Central memory CD4-positive, alpha-beta T cell (primary cell): ENCODE measurements at regions not wholly inside any gene's neighbourhood (a gene's known extent, or its start where the extent isn't known, plus 50 kb on each side); places are given as distances from the start of the nearest gene placed in this dataset.
"Not testable (repeated sequence)": the region's sequence is repeated elsewhere in the genome, so short reads cannot be mapped to it uniquely, and the experiment has no call there.

Experiments used
- DNase-seq: peaks from one replicate; pipeline ENCODE4 v3.0.0; 2022

GRCh38 chr6:93183531-93183972, 235.8 kb downstream of the EPHA7 start:
- DNase-seq: no peak

DNA sequence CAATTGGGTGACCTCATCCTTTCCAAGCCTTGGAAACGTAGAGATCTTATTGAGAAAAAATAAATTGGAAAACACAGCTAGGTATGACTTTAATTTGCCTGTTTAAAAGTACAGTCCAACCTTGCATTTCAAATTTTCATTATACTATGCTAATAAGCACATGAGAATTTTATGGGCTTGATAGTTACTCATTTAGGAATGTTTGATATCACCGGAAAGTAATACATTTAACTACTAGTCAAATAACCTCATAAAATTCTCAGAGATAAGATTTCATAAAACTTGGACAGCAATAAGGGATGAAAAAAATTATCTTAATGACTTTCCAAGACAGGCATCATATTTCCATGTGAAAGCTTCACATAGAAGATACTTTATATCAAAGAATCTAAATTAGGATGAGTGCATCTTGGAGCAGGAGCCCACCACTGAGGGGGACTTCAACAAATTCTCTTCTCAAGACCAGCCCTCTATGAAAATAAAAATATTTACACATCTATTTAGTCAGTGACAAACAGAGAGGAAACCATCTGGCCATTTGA, 236.3 kb downstream of the EPHA7 start:
- DNase-seq: no peak

GRCh38 chr6:93177918-93178317, 241.4 kb downstream of the EPHA7 start:
- DNase-seq: no peak

GRCh38 chr6:93177438-93177837, 241.9 kb downstream of the EPHA7 start:
- no peak for DNase-seq

GRCh38 chr6:93176070-93176469, 243.3 kb downstream of the EPHA7 start:
- DNase-seq: no peak

- not testable (repeated sequence) for DNase-seq
Measured at GRCh38 chr6:93173573-93173972, 245.8 kb downstream of the EPHA7 start.

DNA sequence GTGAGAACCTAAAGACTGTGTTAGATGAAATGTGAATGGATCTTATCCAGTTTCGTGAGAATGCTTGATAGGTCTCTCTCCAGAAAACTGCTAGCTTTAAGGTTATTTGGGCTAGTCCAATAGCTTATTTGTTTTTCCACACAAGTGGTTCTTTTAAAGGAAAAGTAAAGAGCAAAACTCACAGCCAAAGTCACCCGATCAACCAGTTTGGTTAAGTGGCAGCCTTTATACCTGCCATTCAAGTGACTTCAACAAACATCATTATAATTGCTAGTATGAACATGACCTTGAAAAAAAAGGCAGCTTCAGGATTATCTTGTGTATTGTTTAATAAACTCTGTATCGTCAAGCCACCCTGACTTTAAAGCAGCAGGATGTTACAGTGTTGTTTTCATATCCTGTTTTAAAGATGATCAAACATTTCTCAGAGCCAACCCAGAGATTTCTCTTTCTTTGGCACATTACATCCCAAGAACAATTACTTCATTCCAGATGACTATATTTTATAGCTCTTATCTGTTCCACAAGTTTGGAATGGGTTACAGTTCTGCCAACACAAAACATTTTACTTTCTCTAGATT, 253.4 kb downstream of the EPHA7 start:
- DNase-seq: no peak

GRCh38 chr6:93164781-93165180, 254.6 kb downstream of the EPHA7 start:
- no peak for DNase-seq

GRCh38 chr6:93163146-93163545, 256.2 kb downstream of the EPHA7 start:
- no peak for DNase-seq

- no peak for DNase-seq
Measured at GRCh38 chr6:93139408-93140081, 279.8 kb downstream of the EPHA7 start.

GRCh38 chr6:93136111-93136510, 283.2 kb downstream of the EPHA7 start:
- no peak for DNase-seq

- DNase-seq: no peak
Measured at GRCh38 chr6:93124006-93124632, 295.2 kb downstream of the EPHA7 start.

GRCh38 chr6:93123585-93123984, 295.8 kb downstream of the EPHA7 start:
- DNase-seq: no peak

DNA sequence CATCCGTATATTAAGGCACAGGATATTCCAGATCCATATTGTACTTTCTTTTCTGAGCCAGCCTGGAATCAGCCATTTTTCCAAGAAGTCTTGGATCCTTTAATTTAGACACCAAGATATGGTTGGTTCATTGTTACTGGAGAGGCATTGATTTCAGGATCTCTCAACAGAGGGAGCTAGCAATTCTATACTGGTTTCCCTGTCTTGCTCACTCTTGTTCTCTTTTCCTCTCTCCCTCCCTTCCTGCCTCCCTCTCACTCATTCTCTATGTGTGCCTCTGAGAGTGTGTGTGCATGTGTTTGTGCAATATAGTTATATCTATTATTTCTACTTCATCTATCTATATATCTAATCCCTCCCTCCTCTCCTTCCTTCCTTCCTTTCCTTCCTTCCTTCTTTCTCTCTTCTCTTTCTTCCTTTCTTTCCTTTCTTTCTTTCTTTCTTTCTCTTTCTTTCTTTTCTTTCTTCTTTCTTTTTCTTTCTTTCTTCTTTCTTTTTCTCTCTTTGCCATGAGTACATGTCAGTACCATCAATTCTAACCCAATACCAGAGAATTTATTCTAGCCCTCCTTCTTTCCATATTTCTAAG, 299.1 kb downstream of the EPHA7 start:
- no peak for DNase-seq

DNA sequence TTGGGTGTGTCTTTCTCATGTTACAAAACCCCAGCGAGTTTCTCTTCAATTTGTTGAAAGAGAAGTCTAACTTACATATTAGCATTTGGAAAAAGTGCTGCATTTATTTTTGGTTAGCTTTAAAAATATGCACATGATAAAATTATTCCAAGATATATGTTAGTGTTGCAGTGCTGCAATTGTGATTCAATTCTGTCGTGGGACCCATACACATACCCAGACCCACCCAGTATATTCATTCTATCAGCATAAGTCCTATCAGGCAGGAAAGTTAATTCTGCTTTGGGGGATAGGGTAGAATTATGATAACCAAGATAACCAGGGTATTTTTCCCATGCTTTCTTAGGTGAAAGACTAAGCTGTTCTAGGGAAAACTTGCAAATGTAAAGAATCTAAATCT, 313.5 kb downstream of the EPHA7 start:
- no peak for DNase-seq

DNA sequence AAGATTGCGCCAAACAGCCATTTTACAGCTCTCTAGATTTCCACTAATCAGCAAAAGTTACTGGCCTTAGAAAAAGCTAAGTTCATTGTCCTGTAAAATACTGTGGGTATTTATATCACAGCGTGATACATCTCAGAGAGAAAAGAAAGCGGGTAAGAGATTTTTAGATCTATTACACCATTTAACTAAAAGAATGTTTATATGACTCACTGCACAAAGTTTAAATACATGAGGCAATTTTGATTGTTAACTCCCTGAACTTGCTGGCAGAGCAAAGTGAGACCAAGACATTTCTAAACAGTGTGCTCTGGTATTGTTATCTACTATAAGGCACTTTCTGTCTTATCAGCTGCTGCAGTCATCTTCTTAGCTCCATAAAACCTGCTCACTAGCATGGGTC, 314.3 kb downstream of the EPHA7 start:
- DNase-seq: no peak

- no peak for DNase-seq
Measured at GRCh38 chr6:93104195-93104817, 315.1 kb downstream of the EPHA7 start.

DNA sequence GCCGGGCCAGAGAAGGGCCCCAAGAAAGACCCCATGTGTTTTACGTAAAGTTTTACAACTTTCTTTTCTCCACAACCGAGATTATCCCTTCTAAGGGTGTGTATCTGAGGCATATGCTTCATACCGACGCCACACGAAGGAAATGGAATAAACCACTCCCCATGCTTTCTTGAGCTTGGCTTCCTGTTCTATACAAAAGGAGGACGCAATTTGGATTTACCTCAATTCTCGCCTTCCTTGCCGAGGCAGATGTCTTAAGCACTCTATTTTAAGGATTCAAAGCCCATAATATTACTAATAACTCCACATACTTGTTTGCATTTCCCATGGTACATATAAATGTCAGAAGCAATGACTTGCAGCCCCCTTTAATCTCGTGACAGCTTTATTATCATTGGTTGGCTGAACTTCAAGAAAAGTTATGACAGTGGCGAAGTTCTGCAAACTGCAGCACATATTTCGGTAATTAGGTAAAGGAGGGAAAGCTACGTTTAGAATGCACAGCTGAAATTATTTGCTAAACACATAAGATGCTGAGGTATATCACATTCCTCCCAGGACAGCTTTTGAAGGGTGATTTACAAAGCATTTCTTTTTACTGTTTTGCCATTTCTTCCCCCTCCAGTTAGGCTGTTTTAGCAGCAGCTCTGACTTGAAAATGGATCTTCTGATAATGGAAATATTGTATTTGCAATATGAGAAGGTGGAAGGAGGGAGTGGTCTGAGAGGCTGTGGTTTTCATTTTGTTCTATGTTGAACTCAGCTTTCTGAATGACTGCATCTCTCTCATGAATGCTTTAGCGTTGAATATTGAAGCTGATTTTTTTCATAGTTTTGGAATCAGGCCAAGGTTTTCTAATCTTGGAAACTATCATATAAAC, 330.5 kb downstream of the EPHA7 start:
- no peak for DNase-seq

DNA sequence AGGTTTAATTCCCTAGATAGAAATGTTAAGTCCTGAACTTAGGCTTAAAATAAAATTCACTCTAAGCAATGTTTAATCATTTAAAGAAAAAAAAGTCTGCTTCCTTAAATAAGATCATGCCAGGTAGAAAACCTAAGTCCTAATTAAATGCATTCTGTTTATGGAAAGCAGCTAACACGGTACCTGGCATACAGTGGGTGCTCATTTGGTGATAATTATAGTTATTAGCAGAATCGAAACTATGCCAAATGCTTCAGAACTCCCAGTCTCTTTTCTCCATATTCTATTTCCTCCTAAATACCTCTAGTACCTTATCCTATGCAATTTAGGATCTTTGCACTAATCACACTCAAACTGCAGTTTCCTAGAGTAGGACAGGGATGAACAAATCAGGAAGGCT, 331.8 kb downstream of the EPHA7 start:
- DNase-seq: no peak

DNA sequence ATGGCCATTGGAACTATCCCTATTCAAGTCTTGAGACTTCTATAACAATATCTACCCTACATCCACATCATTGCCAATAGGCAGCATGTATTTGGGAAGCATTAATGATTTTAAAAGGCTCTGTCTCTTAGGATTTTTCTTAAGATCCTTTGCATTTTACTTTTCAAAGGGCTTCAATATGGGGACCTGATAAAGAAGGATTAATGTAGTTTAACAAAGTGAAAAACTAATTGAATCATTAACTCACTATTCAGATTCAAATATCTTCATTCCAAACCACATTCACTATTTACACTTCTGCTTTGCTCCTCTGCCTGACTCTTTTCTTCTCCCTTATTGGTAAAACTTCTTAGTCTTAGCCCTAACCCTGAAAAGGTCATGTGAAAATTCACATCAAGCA, 333.0 kb downstream of the EPHA7 start:
- no peak for DNase-seq

GRCh38 chr6:93083337-93084230, 335.8 kb downstream of the EPHA7 start:
- DNase-seq: no peak
